ENCODE measurements at regions not wholly inside any gene's neighbourhood (a gene's known extent, or its start where the extent isn't known, plus 50 kb on each side); places are given as distances from the start of the nearest gene placed in this dataset.

DNA sequence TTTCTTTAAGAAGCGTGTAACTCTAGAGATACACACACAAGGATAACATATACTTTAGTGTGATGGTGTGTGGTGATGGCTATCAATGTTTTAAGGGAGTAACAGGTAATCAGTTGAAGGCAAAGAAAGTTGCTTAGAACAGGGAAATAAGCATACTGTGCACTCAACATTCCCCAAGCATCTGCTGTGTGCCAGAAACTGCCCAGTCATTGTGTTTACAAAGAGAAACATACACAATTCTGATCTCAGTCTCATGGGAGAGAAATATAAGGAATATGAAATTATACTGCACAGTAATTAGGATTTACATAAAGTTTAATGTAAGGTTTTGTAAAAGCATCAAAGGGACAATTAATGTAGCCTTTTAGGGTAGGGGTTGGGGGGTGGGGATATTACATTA is 224.1 kb upstream of the TYRP1 start:
- H3K4me1 Mint-ChIP-seq (ENCODE audit: unreplicated experiment), result no peaks in the 10 kb centered on the region
- H3K27ac Mint-ChIP-seq, result no peak overlapping the region
- no peak overlapping the region for H3K4me3 Mint-ChIP-seq
- DNase-seq (ENCODE audit: extremely low spot score, unreplicated experiment), result no peak
- no peaks in the 10 kb centered on the region for H3K27me3 Mint-ChIP-seq
- TF ChIP-seq, protein P1, sequence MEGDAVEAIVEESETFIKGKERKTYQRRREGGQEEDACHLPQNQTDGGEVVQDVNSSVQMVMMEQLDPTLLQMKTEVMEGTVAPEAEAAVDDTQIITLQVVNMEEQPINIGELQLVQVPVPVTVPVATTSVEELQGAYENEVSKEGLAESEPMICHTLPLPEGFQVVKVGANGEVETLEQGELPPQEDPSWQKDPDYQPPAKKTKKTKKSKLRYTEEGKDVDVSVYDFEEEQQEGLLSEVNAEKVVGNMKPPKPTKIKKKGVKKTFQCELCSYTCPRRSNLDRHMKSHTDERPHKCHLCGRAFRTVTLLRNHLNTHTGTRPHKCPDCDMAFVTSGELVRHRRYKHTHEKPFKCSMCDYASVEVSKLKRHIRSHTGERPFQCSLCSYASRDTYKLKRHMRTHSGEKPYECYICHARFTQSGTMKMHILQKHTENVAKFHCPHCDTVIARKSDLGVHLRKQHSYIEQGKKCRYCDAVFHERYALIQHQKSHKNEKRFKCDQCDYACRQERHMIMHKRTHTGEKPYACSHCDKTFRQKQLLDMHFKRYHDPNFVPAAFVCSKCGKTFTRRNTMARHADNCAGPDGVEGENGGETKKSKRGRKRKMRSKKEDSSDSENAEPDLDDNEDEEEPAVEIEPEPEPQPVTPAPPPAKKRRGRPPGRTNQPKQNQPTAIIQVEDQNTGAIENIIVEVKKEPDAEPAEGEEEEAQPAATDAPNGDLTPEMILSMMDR (conservative IDR thresholded peaks at IDR 0.05), result no peak
- peaks cover 3% of the 10 kb centered on the region for H3K9me3 Mint-ChIP-seq
- no peaks in the 10 kb centered on the region for H3K36me3 Mint-ChIP-seq

- DNase-seq (ENCODE audit: extremely low spot score, unreplicated experiment), result no peak
- Mint-ChIP-seq H3K27me3 (no peaks in the 10 kb centered on the region), H3K4me3 (no peak overlapping the region), H3K9me3 (no peaks in the 10 kb centered on the region), H3K4me1 (ENCODE audit: unreplicated experiment) (no peaks in the 10 kb centered on the region), H3K36me3 (no peaks in the 10 kb centered on the region), H3K27ac (no peak overlapping the region)
- TF ChIP-seq, protein P1 (conservative IDR thresholded peaks at IDR 0.05), result no peak
Observed at GRCh38 chr9:12494411-12494810, 198.8 kb upstream of the TYRP1 start.

GRCh38 chr9:12497790-12498189 is 195.4 kb upstream of the TYRP1 start:
- no peak for DNase-seq (ENCODE audit: extremely low spot score, unreplicated experiment)
- no peak overlapping the region for H3K27ac Mint-ChIP-seq
- no peaks in the 10 kb centered on the region for H3K9me3 Mint-ChIP-seq
- H3K36me3 Mint-ChIP-seq, result no peaks in the 10 kb centered on the region
- no peaks in the 10 kb centered on the region for H3K4me1 Mint-ChIP-seq (ENCODE audit: unreplicated experiment)
- no peaks in the 10 kb centered on the region for H3K27me3 Mint-ChIP-seq
- no peak overlapping the region for H3K4me3 Mint-ChIP-seq
- TF ChIP-seq, protein P1 (conservative IDR thresholded peaks at IDR 0.05), result no peak

- no peak overlapping the region for H3K27ac Mint-ChIP-seq
Observed at GRCh38 chr9:12502520-12502919, 190.7 kb upstream of the TYRP1 start.

DNA sequence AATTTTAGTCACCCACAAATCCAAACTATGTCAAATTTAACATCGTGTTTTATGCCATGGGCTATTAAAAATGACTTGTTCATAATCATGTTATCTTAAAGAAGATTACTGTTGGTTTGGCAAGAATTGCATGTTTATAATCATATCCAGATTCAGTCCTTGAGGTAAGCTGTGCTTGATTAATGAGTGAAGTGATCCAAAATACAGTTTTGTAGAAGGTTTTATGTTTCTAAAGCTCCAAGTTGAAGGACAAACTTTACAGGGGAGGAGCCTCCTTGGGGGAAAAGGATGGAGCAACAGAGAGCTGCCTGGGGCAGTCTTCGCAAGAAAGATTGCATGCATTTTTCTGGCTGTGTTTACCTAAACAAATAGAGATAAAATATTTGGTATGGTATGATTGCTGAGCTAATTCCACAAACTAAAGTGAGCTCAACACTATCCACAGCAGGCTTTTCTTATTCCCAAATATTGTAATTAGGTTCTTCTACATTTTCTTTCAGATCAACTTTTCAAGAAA is 189.5 kb upstream of the TYRP1 start:
- Mint-ChIP-seq H3K27ac (no peak overlapping the region), H3K4me1 (ENCODE audit: unreplicated experiment) (no peaks in the 10 kb centered on the region), H3K4me3 (no peak overlapping the region), H3K36me3 (no peaks in the 10 kb centered on the region), H3K9me3 (peaks cover 10% of the 10 kb centered on the region), H3K27me3 (no peaks in the 10 kb centered on the region)
- TF ChIP-seq, protein P1 (conservative IDR thresholded peaks at IDR 0.05), result no peak
- no peak for DNase-seq (ENCODE audit: extremely low spot score, unreplicated experiment)

More at GRCh38 chr9:12502520-12502919, 190.7 kb upstream of the TYRP1 start:
- TF ChIP-seq, protein P1 (conservative IDR thresholded peaks at IDR 0.05), result no peak
- Mint-ChIP-seq H3K27me3 (no peaks in the 10 kb centered on the region), H3K4me3 (no peak overlapping the region), H3K9me3 (peaks cover 10% of the 10 kb centered on the region), H3K36me3 (no peaks in the 10 kb centered on the region), H3K4me1 (ENCODE audit: unreplicated experiment) (no peaks in the 10 kb centered on the region)
- DNase-seq (ENCODE audit: extremely low spot score, unreplicated experiment), result no peak

DNA sequence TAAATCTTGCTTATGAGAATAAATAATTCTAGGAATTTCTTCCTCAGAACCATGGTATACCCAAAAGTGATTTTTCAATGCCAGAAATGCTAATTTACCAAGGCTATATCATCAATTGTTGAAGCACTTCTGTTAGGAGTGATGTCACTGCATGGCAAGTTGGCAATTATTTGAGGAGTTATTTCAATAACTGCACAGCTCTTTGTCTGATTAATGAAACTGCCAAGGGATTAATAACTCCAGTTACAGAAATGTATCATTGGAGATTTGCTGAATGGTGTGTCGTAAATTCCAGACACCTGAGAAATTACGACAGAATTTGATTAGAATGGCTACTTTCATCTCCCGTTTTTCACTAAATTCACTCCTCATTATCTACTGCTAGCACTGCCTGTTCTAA is 182.6 kb upstream of the TYRP1 start:
- H3K27ac Mint-ChIP-seq, result no peak overlapping the region

More for the DNA sequence above, 182.6 kb upstream of the TYRP1 start:
- no peak for DNase-seq (ENCODE audit: extremely low spot score, unreplicated experiment)
- Mint-ChIP-seq H3K36me3 (no peaks in the 10 kb centered on the region), H3K27me3 (no peaks in the 10 kb centered on the region), H3K4me1 (ENCODE audit: unreplicated experiment) (no peaks in the 10 kb centered on the region), H3K4me3 (no peak overlapping the region), H3K9me3 (peaks cover 5% of the 10 kb centered on the region)
- TF ChIP-seq, protein P1 (conservative IDR thresholded peaks at IDR 0.05), result no peak

Data from type B pancreatic cell (in vitro differentiated cells).